ENCODE measurements at regions not wholly inside any gene's neighbourhood (a gene's known extent, or its start where the extent isn't known, plus 50 kb on each side); places are given as distances from the start of the nearest gene placed in this dataset.

DNA sequence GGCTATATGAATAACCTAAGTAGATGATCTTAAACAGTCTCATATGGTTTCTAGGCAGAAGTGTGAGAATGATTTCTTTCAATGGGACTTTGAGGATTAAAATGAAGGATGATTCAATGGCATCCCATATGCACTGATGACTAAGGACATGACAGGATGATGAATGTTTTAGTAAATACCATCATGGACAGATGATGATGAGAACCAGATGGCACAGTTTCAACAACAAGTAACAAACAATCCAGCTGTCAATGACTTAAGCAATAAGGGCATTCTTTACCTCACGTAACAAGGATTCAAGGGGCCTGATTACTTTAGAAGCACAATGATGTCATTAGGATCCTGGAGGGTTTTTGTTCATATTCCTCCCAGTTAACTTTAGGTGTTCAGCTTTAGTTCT lies 2678.4 kb downstream of the PCDH9 start:
- TF ChIP-seq POLR2A (IDR thresholded peaks at IDR 0.05), result no peak
- TF ChIP-seq, protein P1, sequence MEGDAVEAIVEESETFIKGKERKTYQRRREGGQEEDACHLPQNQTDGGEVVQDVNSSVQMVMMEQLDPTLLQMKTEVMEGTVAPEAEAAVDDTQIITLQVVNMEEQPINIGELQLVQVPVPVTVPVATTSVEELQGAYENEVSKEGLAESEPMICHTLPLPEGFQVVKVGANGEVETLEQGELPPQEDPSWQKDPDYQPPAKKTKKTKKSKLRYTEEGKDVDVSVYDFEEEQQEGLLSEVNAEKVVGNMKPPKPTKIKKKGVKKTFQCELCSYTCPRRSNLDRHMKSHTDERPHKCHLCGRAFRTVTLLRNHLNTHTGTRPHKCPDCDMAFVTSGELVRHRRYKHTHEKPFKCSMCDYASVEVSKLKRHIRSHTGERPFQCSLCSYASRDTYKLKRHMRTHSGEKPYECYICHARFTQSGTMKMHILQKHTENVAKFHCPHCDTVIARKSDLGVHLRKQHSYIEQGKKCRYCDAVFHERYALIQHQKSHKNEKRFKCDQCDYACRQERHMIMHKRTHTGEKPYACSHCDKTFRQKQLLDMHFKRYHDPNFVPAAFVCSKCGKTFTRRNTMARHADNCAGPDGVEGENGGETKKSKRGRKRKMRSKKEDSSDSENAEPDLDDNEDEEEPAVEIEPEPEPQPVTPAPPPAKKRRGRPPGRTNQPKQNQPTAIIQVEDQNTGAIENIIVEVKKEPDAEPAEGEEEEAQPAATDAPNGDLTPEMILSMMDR (IDR thresholded peaks at IDR 0.05), result no peak
